ENCODE measurements at regions not wholly inside any gene's neighbourhood (a gene's known extent, or its start where the extent isn't known, plus 50 kb on each side); places are given as distances from the start of the nearest gene placed in this dataset.

DNA sequence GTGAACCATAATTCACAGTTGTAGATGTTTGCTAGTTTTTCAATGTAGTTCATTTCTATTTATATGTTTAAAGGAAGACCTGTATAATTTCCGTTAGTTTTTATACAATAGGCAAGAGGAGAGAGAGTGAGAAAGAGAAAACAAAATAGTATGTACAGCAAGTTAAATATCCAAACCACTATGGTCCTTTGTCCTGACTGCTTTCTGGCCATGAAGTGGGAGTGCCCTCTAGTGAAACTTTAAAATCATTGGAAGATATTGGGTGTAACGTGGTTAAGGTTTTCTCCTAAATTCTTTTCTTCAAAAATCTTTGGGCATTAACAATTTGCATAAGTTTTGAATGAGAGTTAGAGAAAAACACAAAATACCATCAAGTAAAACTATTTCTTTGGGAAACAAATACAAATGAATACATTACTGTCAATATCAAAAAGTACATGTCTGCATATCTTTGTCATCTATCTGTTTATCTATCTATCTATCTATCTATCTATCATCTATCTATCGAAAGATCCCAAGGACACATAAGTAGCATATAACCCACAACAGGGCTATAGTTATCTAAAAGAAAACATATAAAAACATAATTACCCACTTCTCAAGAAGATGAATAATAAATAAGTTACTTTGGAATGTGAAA lies 534.6 kb upstream of the ATP11B start:
- DNase-seq (ENCODE audit: extremely low spot score) = peak; percentile 27
- ChIA-PET CTCF (interaction anchor here (0.8 to 0.9 kb wide), 2 partner anchors 554 to 556 kb away, joined by 3 read pairs; no protein-coding TSS in a partner anchor), POLR2A (no interaction called here)
- peak; percentile 38 for TF ChIP-seq CTCF (IDR thresholded peaks at IDR 0.05; ENCODE audit: control extremely low read depth, extremely low read depth, low read depth, missing control alignments)

- CTCF ChIA-PET = interaction anchor here (0.9 to 1.9 kb wide), 7 partner anchors 21 to 559 kb away, joined by 3 to 9 read pairs (median 3); no protein-coding TSS in a partner anchor
- POLR2A ChIA-PET = no interaction called here
- DNase-seq (ENCODE audit: extremely low spot score) = no peak
- TF ChIP-seq CTCF (IDR thresholded peaks at IDR 0.05; ENCODE audit: control extremely low read depth, extremely low read depth, low read depth, missing control alignments) = no peak
Measured at GRCh38 chr3:182259579-182259978, 533.7 kb upstream of the ATP11B start.

- TF ChIP-seq CTCF (IDR thresholded peaks at IDR 0.05; ENCODE audit: control extremely low read depth, extremely low read depth, low read depth, missing control alignments) = no peak
- DNase-seq (ENCODE audit: extremely low spot score) = no peak
- ChIA-PET POLR2A (no interaction called here), CTCF (interaction anchor here (1.3 to 1.9 kb wide), 3 partner anchors 548 to 561 kb away, joined by 3 to 9 read pairs (median 5); no protein-coding TSS in a partner anchor)
Measured at GRCh38 chr3:182261041-182261440, 532.3 kb upstream of the ATP11B start.

DNA sequence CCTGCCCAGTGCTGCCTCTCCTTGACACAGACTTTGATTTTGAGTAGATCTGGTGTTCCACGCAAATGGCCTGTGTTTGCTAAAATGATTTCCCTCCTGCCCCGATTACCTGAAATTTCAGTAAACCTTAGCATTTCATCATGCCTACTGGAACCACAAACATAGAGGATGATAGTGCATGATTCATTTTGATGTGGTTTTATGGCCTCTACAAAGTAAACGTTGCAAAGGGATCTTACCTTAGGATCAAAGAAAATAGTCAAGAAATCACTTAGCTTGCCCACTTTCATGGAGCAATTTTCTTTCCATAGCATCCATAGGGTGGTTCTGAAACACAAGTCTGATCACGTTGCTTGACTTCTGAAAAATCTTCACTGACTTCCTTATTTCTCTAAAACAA lies 524.6 kb upstream of the ATP11B start:
- no peak for TF ChIP-seq CTCF (IDR thresholded peaks at IDR 0.05; ENCODE audit: control extremely low read depth, extremely low read depth, low read depth, missing control alignments)
- no peak for DNase-seq (ENCODE audit: extremely low spot score)
- ChIA-PET CTCF (no interaction called here), POLR2A (no interaction called here)

DNA sequence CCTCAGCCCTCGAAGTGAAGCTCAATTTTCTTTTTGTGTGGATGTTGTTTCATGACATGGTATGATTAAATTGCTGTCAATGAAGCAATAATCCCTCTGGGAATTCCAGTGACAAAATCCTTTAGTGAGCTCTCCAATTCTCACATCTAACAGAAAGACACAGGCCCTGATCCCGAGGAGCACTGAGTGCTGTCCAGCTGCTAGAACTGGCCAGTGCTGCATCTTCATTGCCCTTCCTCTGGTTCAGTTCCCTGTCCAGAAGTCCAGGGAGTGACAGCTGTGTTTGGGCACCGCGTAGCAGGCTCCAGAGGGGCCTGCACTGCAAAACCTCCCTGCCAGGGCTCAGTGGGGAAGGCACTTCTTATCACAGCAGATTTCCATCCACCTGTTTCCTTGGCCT lies 516.8 kb upstream of the ATP11B start:
- CTCF ChIA-PET = interaction anchor here (1.4 kb wide), 1 partner anchor 11 kb away, joined by 3 read pairs; no protein-coding TSS in a partner anchor
- DNase-seq (ENCODE audit: extremely low spot score) = no peak
- TF ChIP-seq CTCF (IDR thresholded peaks at IDR 0.05; ENCODE audit: control extremely low read depth, extremely low read depth, low read depth, missing control alignments) = no peak
- POLR2A ChIA-PET = no interaction called here

DNA sequence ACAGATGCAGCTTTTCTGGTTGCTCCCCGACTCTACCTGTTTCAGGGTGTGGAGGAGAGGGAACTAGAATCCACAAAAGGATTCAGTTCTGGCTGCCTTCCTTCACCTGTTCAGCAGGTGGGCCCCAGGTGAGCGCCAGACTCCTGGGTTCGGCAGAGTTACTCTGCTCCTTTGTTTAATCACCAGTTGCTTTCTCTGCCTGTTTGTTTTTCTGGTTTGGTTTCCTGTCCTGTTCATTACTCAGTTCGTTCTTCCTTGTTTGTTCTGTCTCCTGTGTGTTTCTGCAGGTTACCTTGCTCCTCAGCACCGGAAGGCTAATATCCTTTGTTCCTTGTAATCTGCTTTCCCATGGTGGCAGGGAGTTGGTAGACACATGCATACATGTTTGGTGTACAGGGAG lies 508.5 kb upstream of the ATP11B start:
- CTCF ChIA-PET = interaction anchor here (1.4 kb wide), 1 partner anchor 10 kb away, joined by 3 read pairs; no protein-coding TSS in a partner anchor
- POLR2A ChIA-PET = no interaction called here
- no peak for DNase-seq (ENCODE audit: extremely low spot score)

More for the DNA sequence above, 508.5 kb upstream of the ATP11B start:
- TF ChIP-seq CTCF (IDR thresholded peaks at IDR 0.05; ENCODE audit: control extremely low read depth, extremely low read depth, low read depth, missing control alignments) = no peak
